Activated naive CD4-positive, alpha-beta T cell treated with anti-CD3 and anti-CD28 coated beads for 36 hours (primary cell): ENCODE measurements at regions not wholly inside any gene's neighbourhood (a gene's known extent, or its start where the extent isn't known, plus 50 kb on each side); places are given as distances from the start of the nearest gene placed in this dataset.

Experiments
- CTCF ChIA-PET: fragments of 350-600 bp; sonication (Branson Sonifier 250); formaldehyde crosslinking; loops from one replicate; lab custom pipeline; 2021; ENCODE audit warnings: antibody characterized with exemption; lab: Charles Lee
- DNase-seq: peaks from one replicate; pipeline ENCODE4 v3.0.0-alpha.2; 2020
- H3K27ac Mint-ChIP-seq: one replicate; pipeline ENCODE4 v1.8.0; 2021; ENCODE audit warnings: mild to moderate bottlenecking, mixed read lengths
- H3K27me3 Mint-ChIP-seq: one replicate; pipeline ENCODE4 v1.8.0; 2021; ENCODE audit warnings: low read depth, mixed read lengths
- H3K36me3 Mint-ChIP-seq: one replicate; pipeline ENCODE4 v1.8.0; 2021; ENCODE audit warnings: low read depth, mixed read lengths
- H3K4me1 Mint-ChIP-seq: one replicate; pipeline ENCODE4 v1.8.0; 2021; ENCODE audit warnings: low read depth, mixed read lengths
- H3K4me3 Mint-ChIP-seq: one replicate; pipeline ENCODE4 v1.8.0; 2021; ENCODE audit warnings: mild to moderate bottlenecking, moderate library complexity, mixed read lengths
- H3K9me3 Mint-ChIP-seq: one replicate; pipeline ENCODE4 v1.8.0; 2021; ENCODE audit warnings: mixed read lengths
- intact Hi-C: fragments of 100-400 bp; cut with micrococcal nuclease; formaldehyde crosslinking; loops from one replicate; pipeline ENCODE4 v1.15.1; 2023

GRCh38 chr4:13284932-13285331 lies 199.2 kb downstream of the RAB28 start:
- no peaks in the 10 kb centered on the region for H3K27me3 Mint-ChIP-seq

GRCh38 chr4:13276357-13276756 lies 207.8 kb downstream of the RAB28 start:
- Mint-ChIP-seq H3K9me3 (peaks cover 31% of the 10 kb centered on the region), H3K27ac (no peak overlapping the region), H3K27me3 (no peaks in the 10 kb centered on the region), H3K4me1 (no peaks in the 10 kb centered on the region), H3K36me3 (peaks cover 17% of the 10 kb centered on the region), H3K4me3 (no peak overlapping the region)
- CTCF ChIA-PET: no interaction called here
- intact Hi-C loops: no loop called here
- DNase-seq: no peak

More at GRCh38 chr4:13284932-13285331, 199.2 kb downstream of the RAB28 start:
- H3K4me3 Mint-ChIP-seq: no peak overlapping the region
- intact Hi-C loops: no loop called here
- peaks cover 6% of the 10 kb centered on the region for H3K36me3 Mint-ChIP-seq
- no peaks in the 10 kb centered on the region for H3K4me1 Mint-ChIP-seq
- CTCF ChIA-PET: no interaction called here
- peaks cover 27% of the 10 kb centered on the region for H3K9me3 Mint-ChIP-seq
- H3K27ac Mint-ChIP-seq: no peak overlapping the region
- DNase-seq: no peak

GRCh38 chr4:13268703-13269102 lies 215.4 kb downstream of the RAB28 start:
- H3K4me3 Mint-ChIP-seq: no peak overlapping the region
- H3K36me3 Mint-ChIP-seq: peaks cover 4% of the 10 kb centered on the region
- CTCF ChIA-PET: no interaction called here
- DNase-seq: no peak
- H3K27me3 Mint-ChIP-seq: no peaks in the 10 kb centered on the region
- H3K9me3 Mint-ChIP-seq: peaks cover 8% of the 10 kb centered on the region
- no peaks in the 10 kb centered on the region for H3K4me1 Mint-ChIP-seq
- intact Hi-C loops: no loop called here
- no peak overlapping the region for H3K27ac Mint-ChIP-seq

- peaks cover 3% of the 10 kb centered on the region for H3K36me3 Mint-ChIP-seq
- peaks cover 6% of the 10 kb centered on the region for H3K9me3 Mint-ChIP-seq
- intact Hi-C loops: no loop called here
- no peak overlapping the region for H3K27ac Mint-ChIP-seq
- no peak overlapping the region for H3K4me3 Mint-ChIP-seq
- no peak for DNase-seq
- H3K27me3 Mint-ChIP-seq: no peaks in the 10 kb centered on the region
- H3K4me1 Mint-ChIP-seq: no peaks in the 10 kb centered on the region
- CTCF ChIA-PET: no interaction called here
Observed at GRCh38 chr4:13268165-13268564, 216.0 kb downstream of the RAB28 start.

GRCh38 chr4:13267091-13267490 lies 217.0 kb downstream of the RAB28 start:
- no peaks in the 10 kb centered on the region for H3K4me1 Mint-ChIP-seq
- intact Hi-C loops: no loop called here
- no peak overlapping the region for H3K4me3 Mint-ChIP-seq
- no peak for DNase-seq
- no peaks in the 10 kb centered on the region for H3K27me3 Mint-ChIP-seq
- H3K27ac Mint-ChIP-seq: no peak overlapping the region
- peaks cover 5% of the 10 kb centered on the region for H3K9me3 Mint-ChIP-seq
- CTCF ChIA-PET: no interaction called here
- peaks cover 3% of the 10 kb centered on the region for H3K36me3 Mint-ChIP-seq

GRCh38 chr4:13266687-13267086 lies 217.5 kb downstream of the RAB28 start:
- H3K27ac Mint-ChIP-seq: no peak overlapping the region
- peaks cover 1% of the 10 kb centered on the region for H3K36me3 Mint-ChIP-seq
- H3K27me3 Mint-ChIP-seq: no peaks in the 10 kb centered on the region
- DNase-seq: no peak
- no peak overlapping the region for H3K4me3 Mint-ChIP-seq
- intact Hi-C loops: no loop called here
- H3K9me3 Mint-ChIP-seq: peaks cover 5% of the 10 kb centered on the region
- CTCF ChIA-PET: no interaction called here
- H3K4me1 Mint-ChIP-seq: no peaks in the 10 kb centered on the region

- H3K9me3 Mint-ChIP-seq: no peaks in the 10 kb centered on the region
- H3K4me1 Mint-ChIP-seq: no peaks in the 10 kb centered on the region
- H3K27me3 Mint-ChIP-seq: no peaks in the 10 kb centered on the region
- intact Hi-C loops: no loop called here
- DNase-seq: no peak
- CTCF ChIA-PET: no interaction called here
- no peak overlapping the region for H3K27ac Mint-ChIP-seq
- no peak overlapping the region for H3K4me3 Mint-ChIP-seq
- H3K36me3 Mint-ChIP-seq: no peaks in the 10 kb centered on the region
Observed at GRCh38 chr4:13263967-13264525, 220.1 kb downstream of the RAB28 start.

GRCh38 chr4:13262816-13263215 lies 221.3 kb downstream of the RAB28 start:
- no peaks in the 10 kb centered on the region for H3K4me1 Mint-ChIP-seq
- no peaks in the 10 kb centered on the region for H3K27me3 Mint-ChIP-seq
- CTCF ChIA-PET: no interaction called here

GRCh38 chr4:13261486-13262257 lies 222.5 kb downstream of the RAB28 start:
- H3K27ac Mint-ChIP-seq: no peak overlapping the region
- H3K4me1 Mint-ChIP-seq: no peaks in the 10 kb centered on the region
- H3K36me3 Mint-ChIP-seq: no peaks in the 10 kb centered on the region
- no peaks in the 10 kb centered on the region for H3K27me3 Mint-ChIP-seq
- H3K9me3 Mint-ChIP-seq: no peaks in the 10 kb centered on the region
- H3K4me3 Mint-ChIP-seq: no peak overlapping the region
- CTCF ChIA-PET: no interaction called here
- DNase-seq: no peak
- intact Hi-C loops: no loop called here

More at GRCh38 chr4:13262816-13263215, 221.3 kb downstream of the RAB28 start:
- Mint-ChIP-seq H3K36me3 (no peaks in the 10 kb centered on the region), H3K9me3 (no peaks in the 10 kb centered on the region), H3K27ac (no peak overlapping the region), H3K4me3 (no peak overlapping the region)
- intact Hi-C loops: no loop called here
- DNase-seq: no peak

GRCh38 chr4:13260513-13260912 lies 223.6 kb downstream of the RAB28 start:
- H3K27ac Mint-ChIP-seq: no peak overlapping the region
- CTCF ChIA-PET: no interaction called here
- intact Hi-C loops: no loop called here
- H3K4me3 Mint-ChIP-seq: no peak overlapping the region
- H3K27me3 Mint-ChIP-seq: no peaks in the 10 kb centered on the region
- H3K9me3 Mint-ChIP-seq: no peaks in the 10 kb centered on the region
- H3K4me1 Mint-ChIP-seq: no peaks in the 10 kb centered on the region
- no peak for DNase-seq
- H3K36me3 Mint-ChIP-seq: no peaks in the 10 kb centered on the region

- Mint-ChIP-seq H3K27ac (no peak overlapping the region), H3K9me3 (peaks cover 30% of the 10 kb centered on the region), H3K4me1 (no peaks in the 10 kb centered on the region), H3K27me3 (no peaks in the 10 kb centered on the region), H3K4me3 (no peak overlapping the region), H3K36me3 (peaks cover 24% of the 10 kb centered on the region)
- intact Hi-C loops: no loop called here
- no peak for DNase-seq
- CTCF ChIA-PET: no interaction called here
Observed at GRCh38 chr4:13250263-13250662, 233.9 kb downstream of the RAB28 start.

- intact Hi-C loops: no loop called here
- H3K27me3 Mint-ChIP-seq: no peaks in the 10 kb centered on the region
- CTCF ChIA-PET: interaction anchor here (0.9 kb wide), 1 partner anchor 106 kb away, joined by 3 read pairs; no protein-coding TSS in a partner anchor
- no peak overlapping the region for H3K27ac Mint-ChIP-seq
- H3K36me3 Mint-ChIP-seq: peaks cover 24% of the 10 kb centered on the region
- peaks cover 30% of the 10 kb centered on the region for H3K9me3 Mint-ChIP-seq
- no peaks in the 10 kb centered on the region for H3K4me1 Mint-ChIP-seq
- DNase-seq: no peak
- H3K4me3 Mint-ChIP-seq: no peak overlapping the region
Observed at GRCh38 chr4:13248621-13249298, 235.4 kb downstream of the RAB28 start.

- no peak for DNase-seq
- CTCF ChIA-PET: no interaction called here
- Mint-ChIP-seq H3K4me1 (no peaks in the 10 kb centered on the region), H3K4me3 (no peak overlapping the region), H3K27ac (no peak overlapping the region), H3K9me3 (peaks cover 30% of the 10 kb centered on the region), H3K36me3 (peaks cover 19% of the 10 kb centered on the region), H3K27me3 (no peaks in the 10 kb centered on the region)
- intact Hi-C loops: no loop called here
Observed at GRCh38 chr4:13246107-13246506, 238.0 kb downstream of the RAB28 start.
